CD4-positive, alpha-beta T cell treated with Interleukin-15 for 1 hour (primary cell): ENCODE measurements at regions not wholly inside any gene's neighbourhood (a gene's known extent, or its start where the extent isn't known, plus 50 kb on each side); places are given as distances from the start of the nearest gene placed in this dataset.
A peak's percentile ranks its signal among the peaks of the same experiment; 100 is the strongest.

Experiments used
- DNase-seq: peaks from one replicate; pipeline ENCODE4 v3.0.0-alpha.2; 2020

DNA sequence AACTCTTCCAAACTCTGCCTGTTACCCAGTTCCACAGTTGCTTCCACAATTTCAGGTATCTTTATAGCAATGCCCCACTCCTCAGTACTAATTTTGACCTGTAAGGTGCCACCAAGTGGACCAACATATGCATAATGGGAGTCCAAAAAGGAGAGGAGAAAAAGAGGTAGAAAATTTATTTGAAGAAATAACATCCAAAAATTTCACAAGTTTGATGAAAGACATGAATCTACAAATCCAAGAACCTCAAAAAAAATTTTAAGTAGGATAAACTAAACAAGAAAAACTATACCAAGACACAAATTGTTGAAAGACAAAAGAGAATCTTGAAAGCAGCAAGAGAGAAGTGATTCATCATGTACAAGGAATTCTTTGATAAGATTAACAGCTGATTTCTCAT, 79.8 kb downstream of the BARX1 start:
- no peak for DNase-seq

DNA sequence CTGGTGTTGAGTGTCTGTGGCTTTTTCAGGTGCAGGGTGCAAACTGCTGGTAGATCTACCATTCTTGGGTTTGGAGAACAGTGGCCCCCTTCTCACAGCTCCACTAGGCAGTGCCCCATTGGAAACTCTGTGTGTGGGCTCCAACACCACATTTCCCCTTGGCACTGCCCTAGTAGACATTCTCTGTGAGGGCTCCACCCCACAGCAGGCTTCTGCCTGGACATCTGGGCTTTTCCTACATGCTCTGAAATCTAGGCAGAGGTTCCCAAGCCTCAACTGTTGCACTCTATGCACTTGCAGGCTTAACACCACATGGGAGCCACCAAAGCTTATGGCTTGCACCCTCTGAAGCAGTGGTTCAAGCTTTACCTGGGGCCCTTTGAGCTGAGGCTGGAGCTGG, 80.9 kb downstream of the BARX1 start:
- DNase-seq: no peak

DNA sequence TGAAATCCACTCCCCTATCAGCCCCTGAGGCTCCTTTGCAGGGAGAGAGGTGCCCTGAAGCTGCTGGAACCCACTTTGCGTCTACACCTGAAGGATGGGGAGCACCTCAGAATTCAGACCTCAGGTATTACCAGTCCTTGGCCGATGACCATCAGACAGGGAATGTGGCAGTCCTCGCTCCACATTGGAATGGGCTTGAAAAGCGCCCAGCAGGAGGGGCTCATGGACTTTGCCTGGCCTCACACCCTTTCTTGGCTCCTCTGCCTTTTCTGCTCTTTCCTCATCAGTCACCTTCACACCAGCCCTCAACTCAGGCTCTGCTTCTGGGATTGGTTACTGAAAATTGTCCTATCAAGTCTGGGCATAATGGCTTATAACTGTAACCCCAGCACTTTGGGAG, 83.9 kb downstream of the BARX1 start:
- DNase-seq: no peak

DNA sequence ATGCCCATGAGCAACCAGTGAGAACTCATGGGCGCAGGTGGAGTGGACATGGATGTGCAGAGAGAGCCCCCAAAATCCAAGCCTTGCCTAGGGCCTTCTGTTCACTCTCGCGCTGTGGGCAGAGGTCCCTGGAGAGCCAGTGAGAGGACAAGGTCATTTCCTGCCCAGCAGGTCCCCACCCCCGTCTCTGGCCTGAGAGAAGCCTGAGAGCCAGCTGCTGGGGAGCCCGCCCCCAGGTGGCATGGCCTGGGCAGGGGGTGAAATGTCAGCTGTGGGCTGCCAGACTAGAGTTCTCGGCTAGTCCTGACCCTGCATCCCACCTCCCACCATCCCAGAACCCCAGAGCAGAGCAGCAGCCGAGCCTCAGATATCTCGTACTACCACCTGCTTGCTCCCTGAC, 85.3 kb downstream of the BARX1 start:
- DNase-seq: no peak

DNA sequence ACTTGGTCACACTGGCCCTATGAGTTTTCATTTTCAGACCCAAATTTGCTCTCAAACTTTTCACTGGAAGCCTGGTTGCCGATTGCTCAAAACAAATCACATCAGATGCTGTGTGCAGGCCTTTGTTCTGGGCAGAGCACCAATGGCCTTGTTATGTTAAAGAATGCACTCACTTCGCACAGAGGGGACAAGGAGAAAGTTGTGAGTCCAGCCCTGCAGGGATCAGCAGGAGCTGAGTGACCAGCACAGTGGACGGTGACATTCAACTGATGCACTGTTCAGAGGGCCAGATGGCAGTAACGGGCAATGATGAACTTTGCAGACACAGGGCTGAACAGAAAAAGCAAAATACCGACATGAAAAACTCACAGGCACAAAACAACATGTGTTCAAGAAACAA, 86.1 kb downstream of the BARX1 start:
- DNase-seq: no peak

DNA sequence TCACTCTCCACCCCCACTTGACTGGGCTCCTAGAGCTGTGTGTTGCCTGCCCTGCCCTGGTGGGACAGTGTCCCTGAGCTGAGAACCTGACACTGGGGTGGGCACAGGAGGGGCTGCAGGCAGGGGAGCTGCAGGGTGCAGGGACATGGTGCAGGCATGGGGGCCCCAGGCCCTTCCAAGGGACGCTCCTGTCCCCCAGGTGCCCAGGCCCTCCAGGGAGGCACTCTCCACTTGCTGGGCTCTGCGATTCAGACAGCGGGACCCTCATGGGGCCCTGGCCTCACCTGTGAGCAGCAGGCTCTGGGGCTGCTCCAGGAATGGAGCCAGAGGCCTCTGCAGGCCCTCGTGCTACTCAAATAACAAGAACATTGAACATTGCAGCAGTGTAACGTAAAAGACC, 89.4 kb downstream of the BARX1 start:
- DNase-seq: no peak

DNA sequence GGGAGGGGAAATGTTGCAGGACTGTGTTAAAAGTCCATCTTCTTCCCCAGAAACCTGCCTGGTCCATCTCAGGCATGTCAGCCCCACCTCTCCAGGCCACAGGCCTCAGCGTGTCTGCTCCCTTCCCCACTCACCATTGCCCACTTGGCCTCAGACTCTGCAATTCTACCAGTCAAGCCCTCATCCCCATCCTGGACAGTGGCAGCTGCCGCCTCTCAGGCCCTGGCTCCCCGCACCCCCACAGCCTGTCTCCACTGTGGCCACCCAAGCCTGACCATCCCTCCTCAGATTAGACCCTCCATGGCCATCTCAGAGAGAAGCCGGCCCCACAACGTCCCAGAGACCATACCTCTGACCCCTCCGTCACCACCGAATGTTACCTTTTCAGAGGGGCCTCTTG, 89.9 kb downstream of the BARX1 start:
- DNase-seq: no peak

DNA sequence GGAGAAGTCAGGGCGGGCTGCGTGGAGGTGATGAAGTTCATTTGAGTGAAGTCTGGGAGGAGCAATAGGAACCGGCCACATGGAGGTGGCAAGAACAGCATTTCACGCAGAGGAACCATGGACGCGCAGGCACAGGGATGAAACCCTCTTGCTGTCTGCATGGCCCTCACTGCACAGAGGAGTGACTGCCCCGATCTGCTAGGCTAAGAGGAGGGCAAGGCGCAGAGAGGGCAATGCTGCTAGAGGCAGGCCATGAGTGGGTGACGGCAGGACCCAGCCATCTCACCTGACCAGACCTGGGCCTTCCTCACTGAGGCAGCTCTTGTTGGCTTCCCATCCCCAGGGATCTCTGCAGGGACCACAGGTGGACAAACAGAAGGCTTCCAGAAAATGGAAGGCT, 90.3 kb downstream of the BARX1 start:
- DNase-seq: no peak

DNA sequence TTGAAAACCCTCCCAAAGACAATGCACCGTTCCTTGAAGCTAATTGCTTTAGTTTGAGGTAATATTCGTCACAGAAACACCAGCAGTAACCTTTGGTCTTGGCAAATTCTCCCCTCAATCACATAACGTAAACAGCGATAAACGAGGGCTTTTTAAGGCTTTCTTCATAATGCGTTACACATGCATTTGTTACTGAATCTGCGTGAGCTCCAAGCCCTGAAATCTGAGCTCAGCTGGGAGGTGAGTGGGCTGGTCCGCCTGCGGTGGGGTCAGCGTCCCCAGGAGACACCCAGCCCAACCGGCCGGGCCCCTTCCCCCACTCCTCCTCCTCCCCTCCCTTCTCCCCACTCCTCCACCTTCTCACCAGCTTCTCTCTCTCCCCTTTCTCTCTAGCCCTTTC, 91.1 kb downstream of the BARX1 start:
- DNase-seq: no peak

DNA sequence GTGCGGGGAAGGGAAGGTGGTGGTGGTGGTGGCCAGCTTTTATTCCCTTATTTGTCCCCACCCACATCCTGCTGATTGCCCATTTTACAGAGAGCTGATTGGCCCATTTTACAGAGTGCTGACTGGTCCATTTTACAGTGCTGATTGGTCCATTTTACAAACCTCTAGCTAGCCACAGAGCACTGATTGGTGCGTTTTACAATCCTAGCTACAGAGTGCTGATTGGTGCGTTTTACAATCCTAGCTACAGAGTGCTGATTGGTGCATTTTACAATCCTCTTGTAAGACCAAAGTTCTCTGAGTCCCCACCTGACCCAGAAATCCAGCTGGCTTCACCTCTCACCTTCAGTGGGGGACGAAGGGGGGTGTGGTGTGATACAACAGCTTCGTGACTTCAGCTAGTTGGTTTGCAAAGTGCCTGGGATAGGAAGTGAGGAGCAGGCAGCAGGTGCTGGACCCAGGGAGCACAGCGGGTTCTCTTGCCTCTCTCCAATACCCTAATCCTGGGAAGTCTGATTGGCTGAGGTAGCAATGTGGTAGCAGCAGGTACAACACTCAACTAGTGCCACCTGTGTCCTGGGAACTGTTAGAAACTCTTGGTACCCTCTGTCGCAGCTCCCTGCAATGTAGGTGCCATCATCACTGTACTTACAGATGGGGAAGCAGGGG, 92.1 kb downstream of the BARX1 start:
- DNase-seq: no peak

DNA sequence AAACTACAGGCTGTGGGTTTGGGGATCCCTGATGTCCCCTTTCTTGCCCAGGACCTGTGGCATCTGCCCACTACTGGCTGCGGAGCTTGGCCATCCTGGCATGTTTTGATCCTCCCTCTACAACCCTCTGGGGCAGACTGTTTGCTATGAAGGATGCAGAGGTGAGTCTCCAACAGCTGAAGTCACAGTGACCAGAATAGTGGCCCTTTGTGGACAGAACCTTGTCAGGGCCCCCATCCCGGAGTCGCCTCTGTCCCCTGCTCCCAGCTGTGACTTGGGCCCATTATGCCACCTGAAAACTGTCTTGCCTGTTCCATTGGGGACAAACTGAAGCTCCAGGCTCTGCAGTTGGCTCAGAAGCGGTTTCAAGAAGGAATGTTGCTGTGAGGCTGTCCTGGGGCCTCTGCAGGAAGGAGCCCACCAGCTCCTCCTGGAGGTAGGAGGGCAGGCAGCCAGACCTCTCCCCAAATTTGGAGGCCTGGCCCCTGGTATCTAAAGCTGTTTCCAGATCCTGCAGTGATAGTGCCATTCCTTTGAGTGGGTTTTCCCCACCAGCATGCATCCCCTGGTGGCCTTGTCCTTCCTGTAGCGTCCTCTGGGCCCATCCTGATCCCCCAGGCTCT, 93.3 kb downstream of the BARX1 start:
- no peak for DNase-seq

DNA sequence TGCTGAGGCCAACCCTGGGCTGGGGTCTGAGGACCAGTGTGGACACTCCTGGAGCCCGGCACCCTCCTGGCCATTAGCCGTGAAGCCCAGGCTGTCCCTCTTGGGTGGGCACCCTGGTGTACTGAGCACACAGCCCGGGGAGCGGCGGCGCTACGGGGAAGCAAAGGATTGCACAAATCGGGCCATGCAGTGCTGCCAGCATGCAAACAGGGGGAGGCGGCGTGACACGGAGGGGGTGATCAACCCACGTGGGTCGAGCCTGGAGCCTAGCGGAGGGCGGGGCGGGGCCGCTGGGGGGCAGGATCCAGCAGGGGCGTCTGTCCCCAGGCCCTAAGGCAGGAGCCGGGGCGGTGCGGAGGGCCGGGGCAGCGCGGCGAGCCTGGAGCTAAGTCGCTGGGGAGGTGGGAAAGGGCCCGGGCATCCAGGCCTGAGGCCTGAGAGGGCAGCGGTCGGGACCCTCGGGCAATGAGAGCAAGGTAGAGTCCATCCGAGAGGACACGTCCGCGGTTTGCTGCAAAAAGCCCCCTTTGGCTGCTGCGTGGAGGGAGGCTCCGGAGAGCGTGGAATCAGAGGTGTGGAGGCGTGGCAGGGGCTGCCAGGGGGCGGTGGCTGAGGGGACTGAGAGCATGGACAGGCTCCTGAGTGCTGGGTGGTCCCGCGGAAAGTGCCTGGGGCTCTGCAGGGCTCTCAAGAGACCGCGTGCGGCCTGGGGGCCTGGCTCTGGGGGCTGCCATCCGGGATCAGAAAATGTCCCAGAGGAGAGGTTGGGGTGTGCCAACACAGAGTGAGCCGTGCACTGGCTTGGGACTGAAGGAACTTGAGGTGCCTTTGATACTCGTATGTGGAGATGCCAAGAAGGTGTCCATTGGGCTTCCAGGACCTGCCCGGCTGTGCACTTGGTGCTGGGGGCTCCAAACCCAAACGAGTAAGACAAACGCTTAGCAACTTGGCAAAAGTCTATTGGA, 94.2 kb downstream of the BARX1 start:
- DNase-seq: no peak

DNA sequence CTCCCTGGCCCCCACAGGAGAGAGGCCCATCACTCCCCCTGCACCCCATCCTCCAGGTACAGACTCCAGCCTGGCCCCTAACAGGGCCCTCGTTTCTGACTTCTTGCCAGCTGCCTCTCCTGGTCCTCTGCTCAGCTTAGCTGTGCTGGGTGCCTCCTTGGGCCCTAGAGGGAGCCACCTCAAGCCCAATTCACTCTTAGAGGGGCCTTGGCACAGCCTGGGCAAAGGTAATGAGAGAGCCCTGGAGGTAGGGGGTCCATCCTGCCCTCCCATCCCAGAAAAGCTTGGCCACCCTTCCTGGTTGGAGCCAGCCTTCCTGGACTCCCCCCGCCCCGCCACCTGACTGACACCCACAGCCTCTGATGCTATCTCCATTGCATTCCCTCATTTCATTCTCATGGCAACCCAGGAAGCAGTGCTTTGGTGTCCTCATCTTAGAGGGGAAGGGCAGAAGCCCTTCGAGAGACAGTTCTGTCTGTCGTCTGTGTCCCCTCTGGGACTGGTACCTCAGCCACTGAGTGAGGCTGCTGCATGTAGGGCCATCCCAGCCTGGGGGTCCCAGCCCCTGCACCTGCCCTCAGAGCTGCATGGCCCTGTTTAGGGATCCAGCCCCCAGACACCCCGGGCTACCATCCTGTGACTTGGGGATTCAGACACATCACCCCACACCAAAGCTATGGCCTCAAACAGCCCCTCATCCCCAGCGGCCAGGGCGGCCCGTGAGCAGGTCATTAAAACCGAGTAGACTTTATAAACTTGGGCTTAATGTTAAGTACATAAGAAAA, 95.5 kb downstream of the BARX1 start:
- no peak for DNase-seq

DNA sequence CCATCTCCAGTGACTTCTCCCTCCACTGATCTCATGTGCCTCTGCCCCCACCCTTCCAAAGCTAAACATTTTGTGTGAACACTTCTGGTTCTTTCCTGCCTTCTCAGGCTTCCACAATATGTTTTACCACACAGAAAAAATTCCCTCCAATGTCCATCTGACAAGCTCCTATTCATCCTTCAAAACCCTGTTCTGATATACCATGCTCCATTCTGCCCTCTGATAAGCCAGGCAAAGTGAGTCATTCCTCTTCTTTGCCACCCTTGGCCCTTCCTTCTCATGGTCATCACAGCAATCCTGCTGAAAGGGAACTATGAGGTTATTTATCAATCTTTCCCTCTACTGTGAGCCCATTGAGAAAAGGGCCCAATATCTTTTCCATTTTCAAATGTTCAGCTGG, 97.6 kb downstream of the BARX1 start:
- DNase-seq: no peak

DNA sequence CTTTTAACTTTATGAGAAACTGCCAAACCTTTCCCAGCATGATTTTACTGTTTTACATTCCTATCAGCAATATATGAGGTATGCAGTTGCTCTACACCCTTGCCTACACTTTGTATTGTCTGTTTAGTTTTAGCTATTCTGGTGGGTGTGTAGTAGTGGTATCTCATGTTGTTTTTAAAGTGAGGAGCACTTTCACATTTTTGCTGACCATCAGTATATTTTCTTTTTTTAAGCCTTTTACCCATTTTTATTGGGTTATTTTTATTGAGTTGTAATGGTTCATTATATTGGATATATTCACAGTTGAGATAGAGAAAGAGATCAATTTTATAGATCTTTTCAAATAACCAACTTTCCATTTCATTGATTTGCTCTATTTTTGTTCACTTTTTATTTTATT, 102.4 kb downstream of the BARX1 start:
- DNase-seq: no peak

DNA sequence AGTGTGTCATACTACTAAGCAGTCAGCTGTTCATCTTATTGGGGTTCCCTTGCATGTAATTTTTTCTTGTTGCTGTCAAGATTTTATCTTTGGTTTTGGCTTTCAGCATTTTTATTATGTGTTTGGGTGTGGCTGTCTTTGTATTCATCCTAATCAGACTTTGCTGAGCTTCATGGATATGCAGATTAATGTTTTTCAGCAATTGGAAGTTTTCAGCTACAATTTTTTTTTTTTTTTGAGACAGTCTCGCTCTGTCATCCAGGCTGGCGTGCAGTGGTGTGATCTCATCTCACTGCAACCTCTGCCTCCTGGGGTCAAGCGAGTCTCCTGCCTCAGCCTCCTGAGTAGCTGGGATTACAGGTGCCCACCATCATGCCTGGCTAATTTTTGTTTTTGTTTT, 108.8 kb downstream of the BARX1 start:
- no peak for DNase-seq

DNA sequence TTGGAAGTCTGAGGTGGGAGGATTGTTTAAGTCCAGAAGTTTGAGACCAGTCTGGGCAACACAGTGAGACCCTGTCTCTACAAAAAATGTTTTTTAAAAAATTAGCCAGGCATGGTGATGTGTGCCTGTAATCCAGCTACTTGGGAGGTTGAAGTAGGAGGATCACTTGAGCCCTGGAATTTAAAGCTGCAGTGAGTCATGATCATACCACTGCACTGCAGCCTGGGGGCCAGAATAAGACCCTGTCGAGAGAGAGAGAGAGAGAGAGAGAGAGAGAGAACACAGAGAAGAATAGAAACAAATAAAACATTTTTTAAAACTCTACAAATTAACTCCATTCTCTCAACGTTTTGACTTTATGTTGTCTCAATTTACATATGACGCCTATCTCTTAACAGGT, 111.8 kb downstream of the BARX1 start:
- DNase-seq: no peak

DNA sequence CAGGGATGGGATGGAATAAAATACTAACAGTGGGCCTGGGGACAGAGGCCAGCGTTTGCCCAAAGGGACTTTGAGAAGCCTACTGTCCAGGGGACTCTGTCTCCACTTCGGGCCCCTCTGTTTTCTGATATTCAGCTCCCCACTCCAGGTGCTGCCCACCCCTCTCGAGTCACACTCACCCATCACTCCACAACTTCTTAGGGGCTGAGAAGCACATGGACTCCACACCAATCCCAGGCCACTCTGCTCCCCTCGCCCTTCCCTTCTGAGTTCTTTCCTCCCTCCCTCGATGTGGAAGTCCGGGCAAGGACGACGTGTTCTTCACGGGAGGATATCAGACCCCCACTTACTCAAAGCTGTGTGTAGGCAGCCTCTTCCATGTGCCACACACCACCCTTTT, 124.5 kb downstream of the BARX1 start:
- no peak for DNase-seq

DNA sequence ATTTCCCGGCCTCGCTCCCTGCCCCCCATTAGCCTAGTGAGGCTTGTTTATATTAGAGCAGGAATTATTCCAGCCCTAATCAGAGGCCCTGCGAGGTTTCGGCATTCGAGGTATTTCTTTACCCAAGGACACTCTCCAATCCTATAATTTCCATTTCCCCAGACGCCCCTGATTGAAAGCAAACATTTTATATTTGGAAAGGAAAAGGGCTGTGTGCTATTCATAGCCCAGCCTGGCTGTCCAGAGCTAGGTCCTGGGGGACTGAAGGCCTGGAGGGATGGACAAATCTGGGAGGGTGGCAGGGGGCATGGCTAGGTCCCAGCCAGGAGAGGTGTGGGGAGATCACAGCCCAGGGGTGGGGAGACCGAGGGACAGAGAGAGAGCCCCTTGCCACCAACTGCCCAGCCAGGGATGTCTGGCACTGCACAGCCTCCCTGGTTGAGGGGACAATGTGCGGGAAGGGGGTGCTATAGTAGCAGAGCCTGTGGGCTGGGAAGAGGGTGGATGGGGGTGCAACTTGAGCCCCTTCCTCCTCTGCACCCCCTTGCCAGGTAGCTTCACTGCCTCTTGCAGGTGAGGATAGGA, 125.1 kb downstream of the BARX1 start:
- no peak for DNase-seq

DNA sequence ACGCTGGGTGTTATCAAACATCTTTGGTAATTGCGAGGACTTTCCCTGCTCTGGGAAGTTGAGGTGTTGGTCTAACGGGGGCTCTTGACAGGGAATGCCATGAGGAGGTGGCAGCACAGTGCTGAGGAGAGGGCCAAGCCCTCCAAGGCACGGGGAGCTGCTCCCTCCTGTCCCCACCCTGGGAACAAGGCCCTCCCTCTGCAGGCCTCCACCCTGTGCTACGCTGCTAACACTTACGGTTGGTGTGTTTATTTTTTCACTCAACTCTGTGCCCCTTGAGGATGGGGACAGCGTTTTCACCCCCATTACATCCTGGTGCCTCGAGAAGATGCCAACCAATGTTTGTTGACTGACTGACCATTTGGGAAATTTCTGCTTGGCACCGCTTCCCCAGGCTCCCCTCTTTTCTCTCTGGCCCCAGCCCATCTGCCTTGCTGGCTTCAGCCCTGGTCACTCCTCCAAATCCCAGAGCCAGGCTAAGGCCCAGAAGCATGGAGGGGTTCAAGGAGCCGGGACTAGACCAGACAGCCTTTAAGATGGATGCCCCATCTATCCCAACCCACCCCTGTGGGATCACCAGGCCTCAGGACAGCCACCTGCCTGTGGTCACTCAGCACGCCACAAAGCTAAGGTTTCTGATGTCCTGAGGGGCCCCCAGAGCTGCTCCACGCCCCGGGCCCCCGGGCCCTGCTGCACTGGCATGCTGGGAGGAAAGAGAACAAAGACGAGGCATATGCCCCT, 125.7 kb downstream of the BARX1 start:
- peak; percentile 14 for DNase-seq

DNA sequence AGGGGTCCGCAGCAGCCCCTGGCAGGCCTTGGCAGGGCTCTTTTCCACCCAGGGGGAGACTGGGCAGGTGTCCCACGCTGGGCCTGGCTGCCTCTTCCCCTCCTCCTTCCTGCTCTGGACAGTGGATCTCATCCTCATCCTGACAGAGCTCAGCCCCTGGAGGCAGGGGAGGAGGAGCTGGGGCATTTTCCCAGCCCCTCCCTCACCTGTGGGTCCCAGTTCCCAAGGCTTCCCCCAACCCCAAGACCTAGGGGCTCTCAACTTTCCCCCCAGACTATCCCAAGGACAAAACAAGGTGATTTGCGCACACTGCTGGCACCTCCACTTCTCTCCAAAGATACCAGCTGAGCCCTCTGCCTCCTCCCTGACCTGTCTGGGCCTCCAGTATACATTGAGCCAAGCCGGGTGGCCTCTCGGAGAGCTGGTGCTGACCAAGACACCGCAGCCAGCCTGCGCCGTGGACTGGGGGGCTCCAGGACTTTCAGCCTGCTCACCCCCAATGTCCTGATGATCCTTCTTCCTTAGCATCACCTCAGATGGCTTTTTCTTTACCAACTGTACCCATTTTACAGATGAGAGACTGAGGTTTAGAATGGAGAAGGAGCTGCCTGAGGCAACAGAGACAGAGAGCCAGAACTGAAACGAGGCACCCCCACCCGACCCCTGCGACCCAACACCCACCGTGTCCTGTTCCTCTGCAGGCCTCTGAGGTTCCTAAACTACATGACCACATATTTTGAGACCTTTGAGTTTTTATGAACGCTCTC, 126.6 kb downstream of the BARX1 start:
- no peak for DNase-seq
